ENCODE measurements at regions not wholly inside any gene's neighbourhood (a gene's known extent, or its start where the extent isn't known, plus 50 kb on each side); places are given as distances from the start of the nearest gene placed in this dataset.

DNA sequence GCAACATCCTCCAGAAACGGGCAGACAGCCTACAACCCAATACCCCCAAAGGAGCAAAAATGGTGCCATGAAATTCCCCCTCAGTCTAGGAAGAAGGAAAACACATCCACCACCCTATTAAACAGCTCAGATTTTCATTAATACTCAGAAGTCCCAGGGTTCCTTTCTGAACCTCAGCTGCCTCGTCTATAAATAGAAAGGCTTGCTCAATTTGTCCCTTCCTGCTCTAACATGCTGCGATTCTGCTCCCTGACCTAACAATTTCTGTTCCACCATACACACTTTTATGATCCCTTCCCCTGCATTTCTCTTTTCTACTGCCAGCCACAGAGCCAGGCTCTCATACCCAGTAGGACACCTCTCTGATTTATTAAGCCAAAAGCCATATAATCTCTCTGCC, 68.1 kb downstream of the MTERF1 start:
- no peak overlapping the region for H3K4me2 ChIP-seq (ENCODE audit: low read depth, low read length, poor library complexity, severe bottlenecking)
- H3K27ac ChIP-seq (ENCODE audit: low read length), result no peak overlapping the region
- H3K36me3 ChIP-seq (ENCODE audit: insufficient read depth, low read length), result no peaks in the 10 kb centered on the region
- H3K4me1 ChIP-seq (ENCODE audit: low read length), result peaks cover 9% of the 10 kb centered on the region
- peaks cover 3% of the 10 kb centered on the region; the same call in 1 of the 2 replicates for H3K27me3 ChIP-seq (ENCODE audit: low read length)
- no peak overlapping the region for H3K9ac ChIP-seq (ENCODE audit: low read length)
- H3K9me2 ChIP-seq (replicated peaks; ENCODE audit: insufficient read depth, low read length), result no peaks in the 10 kb centered on the region
- no peaks in the 10 kb centered on the region for H4K20me1 ChIP-seq (ENCODE audit: insufficient read depth, low read depth, low read length)
- H3K9me3 ChIP-seq (ENCODE audit: low read length), result no peaks in the 10 kb centered on the region
- H3K4me3 ChIP-seq (ENCODE audit: low read length), result no peak overlapping the region
- no peaks in the 10 kb centered on the region for H3K79me2 ChIP-seq (ENCODE audit: low read length)
- DNase-seq, result no peak
- H2AFZ ChIP-seq (ENCODE audit: low read length), result no peak overlapping the region

DNA sequence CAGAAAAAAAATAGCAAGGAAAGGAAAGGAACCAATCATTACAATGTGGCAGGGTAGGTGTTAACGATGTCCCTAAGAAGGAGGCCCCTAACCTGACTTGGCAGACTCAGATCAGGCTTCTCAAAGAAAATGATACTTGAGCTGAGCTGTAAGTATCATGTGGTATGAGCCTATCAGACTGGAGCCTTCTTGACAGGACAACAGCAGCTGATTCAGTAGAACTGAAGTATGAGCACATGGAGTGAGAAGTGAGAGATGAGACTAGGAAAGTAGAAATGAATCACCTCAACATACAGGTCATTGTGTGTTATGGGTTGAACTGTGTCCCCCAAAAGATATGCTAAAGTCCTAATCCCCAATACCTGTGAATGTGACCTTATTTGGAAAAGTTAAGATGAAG, 66.3 kb downstream of the MTERF1 start:
- Histone ChIP-seq H3K9me2 (replicated peaks; ENCODE audit: insufficient read depth, low read length) (no peaks in the 10 kb centered on the region), H3K27ac (ENCODE audit: low read length) (no peak overlapping the region)

More for the DNA sequence above, 66.3 kb downstream of the MTERF1 start:
- no peak overlapping the region for H3K9ac ChIP-seq (ENCODE audit: low read length)
- H4K20me1 ChIP-seq (ENCODE audit: insufficient read depth, low read depth, low read length), result no peaks in the 10 kb centered on the region
- H3K27me3 ChIP-seq (ENCODE audit: low read length), result no peaks in the 10 kb centered on the region
- no peaks in the 10 kb centered on the region for H3K36me3 ChIP-seq (ENCODE audit: insufficient read depth, low read length)
- H2AFZ ChIP-seq (ENCODE audit: low read length), result no peak overlapping the region
- DNase-seq, result no peak
- no peak overlapping the region for H3K4me2 ChIP-seq (ENCODE audit: low read depth, low read length, poor library complexity, severe bottlenecking)
- peaks cover 9% of the 10 kb centered on the region for H3K4me1 ChIP-seq (ENCODE audit: low read length)
- H3K4me3 ChIP-seq (ENCODE audit: low read length), result no peak overlapping the region
- no peaks in the 10 kb centered on the region for H3K79me2 ChIP-seq (ENCODE audit: low read length)
- no peaks in the 10 kb centered on the region for H3K9me3 ChIP-seq (ENCODE audit: low read length)
